Activated naive CD8-positive, alpha-beta T cell treated with anti-CD3 and anti-CD28 coated beads for 36 hours (primary cell): ENCODE measurements at regions not wholly inside any gene's neighbourhood (a gene's known extent, or its start where the extent isn't known, plus 50 kb on each side); places are given as distances from the start of the nearest gene placed in this dataset.

Experiments
- DNase-seq: peaks from one replicate; pipeline ENCODE4 v3.0.0; 2021
- H3K27ac Mint-ChIP-seq: one replicate; pipeline ENCODE4 v1.8.0; 2022; ENCODE audit warnings: mild to moderate bottlenecking, moderate library complexity, mixed read lengths
- H3K27me3 Mint-ChIP-seq: one replicate; pipeline ENCODE4 v1.8.0; 2022; ENCODE audit warnings: mild to moderate bottlenecking, mixed read lengths
- H3K36me3 Mint-ChIP-seq: one replicate; pipeline ENCODE4 v1.8.0; 2021; ENCODE audit warnings: mild to moderate bottlenecking, mixed read lengths
- H3K4me1 Mint-ChIP-seq: one replicate; pipeline ENCODE4 v1.8.0; 2021; ENCODE audit warnings: mixed read lengths
- H3K4me3 Mint-ChIP-seq: one replicate; pipeline ENCODE4 v1.8.0; 2022; ENCODE audit warnings: mild to moderate bottlenecking, moderate library complexity, mixed read lengths
- H3K9me3 Mint-ChIP-seq: one replicate; pipeline ENCODE4 v1.8.0; 2022; ENCODE audit warnings: mixed read lengths

DNA sequence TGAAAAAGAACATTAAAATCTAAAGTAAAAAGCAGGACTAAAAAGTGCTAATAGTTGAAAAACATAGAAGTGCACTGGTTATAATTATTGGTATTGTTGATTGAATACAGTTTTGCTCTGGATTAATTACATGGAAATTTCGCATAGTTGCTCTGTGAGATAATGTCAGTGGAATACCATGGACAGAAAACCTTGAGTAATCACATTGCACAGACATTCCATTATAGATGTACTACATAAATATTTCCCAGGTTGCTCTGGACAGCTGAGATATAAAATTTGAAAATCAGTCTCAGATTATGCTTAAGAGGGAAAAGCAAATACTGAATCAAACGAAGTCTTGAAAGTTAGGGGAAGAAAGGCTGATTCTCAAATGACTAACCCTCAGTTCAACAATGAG, 439.3 kb upstream of the FLRT2 start:
- Mint-ChIP-seq H3K4me1 (no peaks in the 10 kb centered on the region), H3K9me3 (peaks cover 1% of the 10 kb centered on the region), H3K4me3 (no peak overlapping the region), H3K36me3 (no peaks in the 10 kb centered on the region), H3K27me3 (no peaks in the 10 kb centered on the region), H3K27ac (no peak overlapping the region)
- DNase-seq: no peak

DNA sequence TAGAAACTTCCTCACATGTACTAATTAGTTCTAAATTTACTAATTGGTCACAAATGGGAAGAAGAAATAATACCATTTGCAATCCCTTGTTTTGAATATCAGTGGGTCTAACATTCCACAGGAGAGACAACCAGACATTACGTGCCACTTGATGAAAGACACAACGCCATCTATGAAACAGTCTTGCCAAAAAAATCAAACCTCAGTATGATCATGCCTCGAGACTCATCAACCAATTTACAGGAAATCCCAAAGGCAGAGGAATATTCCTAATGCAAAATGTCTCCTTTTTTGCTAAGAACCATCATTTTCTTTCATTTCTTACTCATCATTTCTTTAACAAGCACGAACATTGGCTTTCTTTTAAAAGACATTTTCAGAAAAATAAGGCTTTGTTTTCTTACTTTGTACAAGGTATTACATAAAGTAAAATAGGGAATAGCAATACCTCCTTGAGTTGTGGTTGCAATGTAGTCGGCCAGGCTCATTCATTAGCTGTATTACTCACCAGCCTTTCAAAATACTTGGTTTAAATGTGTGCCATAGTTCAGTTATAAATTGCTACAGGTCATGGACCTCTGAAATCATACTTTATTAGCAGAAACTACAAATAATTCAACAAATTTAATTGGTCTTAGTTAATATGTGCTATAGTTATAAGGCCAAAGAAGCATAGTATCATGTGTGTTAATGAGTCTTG, 436.2 kb upstream of the FLRT2 start:
- Mint-ChIP-seq H3K27me3 (no peaks in the 10 kb centered on the region), H3K4me1 (no peaks in the 10 kb centered on the region)

DNA sequence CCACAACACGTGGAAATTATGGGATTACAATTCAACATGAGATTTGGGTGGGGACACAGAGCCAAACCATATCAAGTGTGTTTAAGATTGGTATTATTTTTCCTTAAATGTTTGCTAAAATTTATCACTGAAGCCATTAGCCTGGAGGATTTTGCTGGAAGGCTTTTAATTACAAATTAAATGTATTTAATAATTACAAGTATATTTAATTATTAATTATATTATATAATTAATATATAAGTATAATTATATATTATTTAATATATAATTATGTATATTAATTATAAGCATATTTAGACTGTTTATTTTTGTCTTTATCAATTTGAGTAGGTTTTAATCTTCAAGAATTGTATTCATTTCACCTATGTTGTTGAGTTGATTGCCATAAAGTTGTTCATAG, 427.4 kb upstream of the FLRT2 start:
- Mint-ChIP-seq H3K4me1 (no peaks in the 10 kb centered on the region), H3K4me3 (no peak overlapping the region), H3K27ac (no peak overlapping the region), H3K27me3 (no peaks in the 10 kb centered on the region), H3K36me3 (no peaks in the 10 kb centered on the region), H3K9me3 (peaks cover 2% of the 10 kb centered on the region)
- no peak for DNase-seq

More for the DNA sequence above, 436.2 kb upstream of the FLRT2 start:
- Mint-ChIP-seq H3K36me3 (no peaks in the 10 kb centered on the region), H3K27ac (no peak overlapping the region), H3K9me3 (peaks cover 1% of the 10 kb centered on the region), H3K4me3 (no peak overlapping the region)
- no peak for DNase-seq

DNA sequence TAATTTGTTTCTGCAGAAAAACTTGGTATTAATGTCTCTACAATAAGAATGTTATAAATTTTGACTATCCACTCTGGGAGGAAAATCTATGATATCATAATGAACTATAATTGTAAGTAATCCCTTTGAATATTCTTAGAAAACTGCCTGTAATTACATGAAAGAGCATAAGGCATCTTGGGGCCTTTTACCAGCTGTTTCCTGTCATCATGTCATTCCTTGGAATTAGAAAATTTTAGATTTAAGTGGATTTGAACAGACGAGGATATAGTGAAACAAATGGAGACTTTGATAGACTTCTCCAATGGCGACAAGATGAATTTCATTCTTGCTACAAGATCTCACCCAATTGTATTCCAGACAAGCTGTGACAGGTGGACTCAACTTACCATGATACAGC, 423.4 kb upstream of the FLRT2 start:
- no peak overlapping the region for H3K27ac Mint-ChIP-seq
- no peaks in the 10 kb centered on the region for H3K4me1 Mint-ChIP-seq

DNA sequence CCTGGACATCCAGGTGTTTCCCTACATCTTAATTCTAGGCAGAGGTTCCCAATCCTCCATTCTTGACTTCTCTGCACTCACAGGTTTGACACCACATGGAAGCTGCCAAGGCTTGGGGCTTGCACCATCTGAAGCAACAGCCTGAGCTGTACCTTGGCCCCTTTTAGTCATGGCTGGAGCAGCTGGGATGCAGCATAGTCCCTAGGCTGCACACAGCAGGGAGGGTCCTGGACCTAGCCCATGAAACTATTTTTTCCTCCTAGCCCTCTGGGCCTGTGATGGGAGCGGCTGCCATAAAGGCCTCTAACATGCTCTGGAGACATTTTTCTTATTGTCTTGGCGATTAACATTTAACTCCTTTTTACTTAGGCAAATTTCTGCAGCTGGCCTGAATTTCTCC, 417.2 kb upstream of the FLRT2 start:
- Mint-ChIP-seq H3K27ac (no peak overlapping the region), H3K4me3 (no peak overlapping the region), H3K9me3 (peaks cover 12% of the 10 kb centered on the region), H3K4me1 (no peaks in the 10 kb centered on the region), H3K36me3 (no peaks in the 10 kb centered on the region), H3K27me3 (no peaks in the 10 kb centered on the region)
- DNase-seq: no peak

More for the DNA sequence above, 423.4 kb upstream of the FLRT2 start:
- H3K4me3 Mint-ChIP-seq: no peak overlapping the region
- H3K36me3 Mint-ChIP-seq: no peaks in the 10 kb centered on the region
- peaks cover 2% of the 10 kb centered on the region for H3K9me3 Mint-ChIP-seq
- H3K27me3 Mint-ChIP-seq: no peaks in the 10 kb centered on the region
- DNase-seq: no peak

DNA sequence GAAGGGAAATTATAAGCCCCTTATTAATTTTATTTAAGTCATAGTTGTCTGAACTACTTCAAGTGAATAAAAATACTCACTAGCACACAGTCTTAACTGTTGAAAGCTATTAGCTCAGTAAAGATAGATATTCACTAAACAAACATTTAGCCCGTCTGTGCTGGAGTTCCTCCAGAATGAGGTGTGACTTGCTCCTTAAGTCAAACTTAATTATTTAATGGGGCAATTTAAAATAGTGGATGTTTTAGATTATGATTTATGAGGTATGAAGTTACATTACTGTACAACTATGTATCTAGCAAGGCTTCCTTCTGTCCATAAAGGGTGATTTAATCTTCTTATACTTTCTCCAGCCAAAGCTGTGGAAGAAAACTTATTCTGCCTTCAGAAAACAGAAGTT, 414.0 kb upstream of the FLRT2 start:
- DNase-seq: no peak
- no peaks in the 10 kb centered on the region for H3K27me3 Mint-ChIP-seq
- H3K36me3 Mint-ChIP-seq: no peaks in the 10 kb centered on the region
- H3K27ac Mint-ChIP-seq: no peak overlapping the region
- peaks cover 14% of the 10 kb centered on the region for H3K9me3 Mint-ChIP-seq
- no peaks in the 10 kb centered on the region for H3K4me1 Mint-ChIP-seq
- no peak overlapping the region for H3K4me3 Mint-ChIP-seq

DNA sequence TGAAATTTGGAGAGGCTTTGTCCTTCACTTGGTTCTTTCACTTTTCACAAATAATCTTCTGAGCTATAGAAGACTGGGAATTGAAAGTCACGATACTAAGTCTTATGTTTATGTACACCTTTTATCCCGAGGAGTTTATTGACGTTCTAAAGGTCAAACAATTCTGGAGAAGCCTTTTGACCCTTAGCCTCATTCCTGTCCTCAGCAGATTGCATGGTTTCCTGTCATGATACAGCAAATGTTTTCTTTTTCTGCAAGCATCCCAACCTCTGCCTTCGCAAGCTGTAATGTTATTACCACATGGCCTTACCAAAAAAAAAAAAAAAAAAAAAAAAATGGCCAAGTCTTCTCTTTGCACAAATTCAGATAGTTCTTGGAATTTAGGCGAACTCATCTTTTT, 411.7 kb upstream of the FLRT2 start:
- H3K9me3 Mint-ChIP-seq: peaks cover 7% of the 10 kb centered on the region
- no peak for DNase-seq
- H3K4me1 Mint-ChIP-seq: no peaks in the 10 kb centered on the region
- no peak overlapping the region for H3K27ac Mint-ChIP-seq
- no peaks in the 10 kb centered on the region for H3K27me3 Mint-ChIP-seq
- H3K4me3 Mint-ChIP-seq: no peak overlapping the region
- H3K36me3 Mint-ChIP-seq: no peaks in the 10 kb centered on the region

DNA sequence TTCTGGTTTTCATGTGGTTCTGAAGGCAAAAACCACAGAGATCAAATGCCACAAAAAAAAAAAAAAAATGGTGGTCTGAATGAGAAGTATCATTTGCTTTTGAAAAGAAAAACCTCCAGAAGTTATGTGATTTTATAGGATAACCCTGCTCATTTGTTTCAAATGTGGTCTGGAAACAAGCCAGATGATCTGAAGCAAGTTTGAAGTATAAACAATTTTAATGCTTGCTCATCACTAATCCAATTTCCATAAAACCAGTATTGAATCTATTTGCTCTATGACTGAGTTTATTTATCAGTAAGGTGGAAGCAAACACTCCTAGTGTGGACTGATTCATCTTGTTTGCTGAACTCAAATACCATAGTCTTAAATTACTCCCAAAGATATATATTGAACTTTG, 407.3 kb upstream of the FLRT2 start:
- Mint-ChIP-seq H3K4me3 (no peak overlapping the region), H3K27me3 (no peaks in the 10 kb centered on the region), H3K4me1 (no peaks in the 10 kb centered on the region), H3K27ac (no peak overlapping the region), H3K9me3 (peaks cover 2% of the 10 kb centered on the region), H3K36me3 (no peaks in the 10 kb centered on the region)
- no peak for DNase-seq

DNA sequence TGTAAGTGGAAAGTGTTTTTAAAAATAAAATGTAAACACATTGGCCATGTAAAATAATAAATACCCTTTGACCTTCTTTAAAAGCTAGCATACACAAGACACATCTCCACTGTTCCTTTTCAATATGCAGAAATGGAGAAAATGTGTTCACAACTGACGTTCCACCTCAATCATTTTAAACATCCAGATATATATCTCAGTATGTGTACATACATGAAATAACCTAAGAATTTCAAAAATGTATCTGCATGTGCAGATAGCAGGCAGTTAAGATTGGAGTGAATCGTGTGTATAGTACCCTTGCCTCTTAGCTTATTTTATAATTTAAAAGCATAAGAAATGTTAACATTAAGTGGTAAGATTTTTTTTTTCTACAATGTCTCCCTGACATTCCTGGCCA, 406.2 kb upstream of the FLRT2 start:
- Mint-ChIP-seq H3K4me3 (no peak overlapping the region), H3K4me1 (no peaks in the 10 kb centered on the region), H3K27me3 (no peaks in the 10 kb centered on the region), H3K9me3 (peaks cover 2% of the 10 kb centered on the region), H3K36me3 (no peaks in the 10 kb centered on the region), H3K27ac (no peak overlapping the region)
- no peak for DNase-seq

DNA sequence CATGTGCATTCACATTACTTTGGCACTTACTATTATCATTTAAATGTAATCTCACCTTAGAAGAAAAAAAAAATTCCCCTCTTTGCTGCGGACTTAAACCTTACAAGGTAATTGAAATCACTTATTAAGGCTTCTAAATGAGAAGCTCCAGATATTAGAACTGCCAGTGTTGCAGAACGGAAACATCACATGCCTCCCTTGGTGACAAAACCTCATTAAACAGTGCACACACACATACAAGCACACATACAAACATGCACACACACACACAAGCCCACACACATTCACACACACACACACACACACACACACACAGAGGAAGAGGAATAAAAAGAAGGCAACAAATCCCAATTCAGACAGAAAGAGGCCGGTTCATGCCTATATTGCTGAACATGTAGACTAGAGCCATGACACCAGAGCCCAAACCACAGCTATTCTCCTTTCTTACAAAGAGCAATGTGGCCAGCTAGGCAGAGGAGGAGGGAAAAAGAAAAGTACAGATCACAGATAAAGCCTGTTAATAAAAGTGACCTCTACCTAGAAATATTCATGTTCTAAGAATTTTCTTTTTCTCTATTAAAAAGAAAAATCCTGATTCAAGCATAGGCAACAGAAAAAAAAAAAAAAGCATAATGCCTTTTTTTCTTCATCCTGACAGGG, 405.2 kb upstream of the FLRT2 start:
- no peaks in the 10 kb centered on the region for H3K27me3 Mint-ChIP-seq
- no peak overlapping the region for H3K4me3 Mint-ChIP-seq
- no peak for DNase-seq
- H3K4me1 Mint-ChIP-seq: no peaks in the 10 kb centered on the region
- no peaks in the 10 kb centered on the region for H3K9me3 Mint-ChIP-seq
- H3K27ac Mint-ChIP-seq: no peak overlapping the region
- H3K36me3 Mint-ChIP-seq: no peaks in the 10 kb centered on the region

DNA sequence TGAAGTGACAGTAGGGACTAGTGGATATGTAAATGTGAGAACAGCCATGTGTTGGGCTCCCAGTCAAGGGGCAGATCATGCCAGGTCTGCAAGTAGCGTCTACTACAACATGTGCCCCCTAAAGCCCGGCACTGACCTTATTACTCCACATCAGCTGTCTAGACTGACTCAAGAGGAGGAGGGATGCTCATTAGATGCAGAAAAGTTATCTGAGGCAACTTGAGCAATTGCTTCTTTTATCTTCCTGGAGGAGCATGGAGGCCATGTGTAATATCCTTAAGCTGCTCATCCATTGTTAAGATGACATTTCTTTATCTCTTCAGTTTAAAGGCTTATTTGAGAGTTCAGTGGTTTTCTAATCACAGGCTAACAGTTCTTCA, 404.7 kb upstream of the FLRT2 start:
- Mint-ChIP-seq H3K36me3 (no peaks in the 10 kb centered on the region), H3K27ac (no peak overlapping the region), H3K27me3 (no peaks in the 10 kb centered on the region), H3K9me3 (no peaks in the 10 kb centered on the region), H3K4me3 (no peak overlapping the region), H3K4me1 (no peaks in the 10 kb centered on the region)
- DNase-seq: no peak

DNA sequence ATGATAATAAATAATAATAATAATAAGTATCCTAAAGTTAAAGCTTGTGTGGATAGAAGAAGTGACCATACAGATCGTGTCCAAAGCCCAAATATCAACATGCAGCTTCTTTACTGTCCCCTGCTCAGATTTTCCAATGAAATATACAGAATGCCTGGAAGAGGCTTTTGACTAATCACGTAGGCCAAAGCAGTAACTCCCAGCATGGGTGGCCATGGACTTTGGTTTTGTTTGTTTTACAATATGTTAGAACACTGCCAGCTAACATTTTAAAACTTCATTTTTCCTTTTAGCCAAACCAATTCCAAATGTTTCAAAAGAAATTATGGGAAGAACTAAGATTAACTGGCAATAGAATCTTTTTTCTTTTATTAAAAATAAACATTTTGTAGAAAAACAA, 400.0 kb upstream of the FLRT2 start:
- Mint-ChIP-seq H3K27ac (no peak overlapping the region), H3K4me3 (no peak overlapping the region), H3K9me3 (peaks cover 9% of the 10 kb centered on the region), H3K4me1 (no peaks in the 10 kb centered on the region), H3K27me3 (no peaks in the 10 kb centered on the region), H3K36me3 (no peaks in the 10 kb centered on the region)
- no peak for DNase-seq

DNA sequence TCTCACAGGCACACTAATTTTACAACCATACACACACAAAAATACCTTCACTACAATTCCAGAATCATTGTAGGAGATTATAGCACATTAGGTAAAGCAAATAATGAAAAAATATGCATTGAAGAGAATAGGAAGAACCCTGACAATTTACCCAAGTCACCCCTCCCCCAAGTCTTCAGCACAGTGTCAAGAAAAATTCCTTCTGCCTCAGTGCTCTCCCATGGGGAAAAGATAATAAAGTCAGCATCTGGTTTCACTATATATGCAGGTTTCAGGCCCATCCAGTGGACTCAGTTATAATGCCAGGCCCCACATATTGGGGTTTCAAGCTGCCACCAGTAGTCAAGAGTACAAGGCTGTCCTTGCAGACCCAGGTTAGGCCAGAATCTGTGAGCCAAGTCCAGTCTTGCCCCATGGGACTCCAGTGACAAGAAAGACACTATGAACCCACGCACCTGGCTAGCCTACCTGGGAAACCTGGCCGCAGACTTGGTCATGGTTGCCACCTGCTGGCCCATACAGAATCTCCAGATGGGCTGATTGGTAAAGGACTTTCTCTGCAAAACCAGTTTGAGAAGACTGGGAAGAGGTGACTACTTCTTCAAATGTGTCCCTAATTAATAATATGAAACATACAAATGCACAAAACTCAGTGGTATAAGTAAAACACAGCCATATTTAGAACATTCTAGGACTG, 398.6 kb upstream of the FLRT2 start:
- H3K27me3 Mint-ChIP-seq: no peaks in the 10 kb centered on the region
- H3K27ac Mint-ChIP-seq: no peak overlapping the region
- H3K9me3 Mint-ChIP-seq: peaks cover 9% of the 10 kb centered on the region
- H3K36me3 Mint-ChIP-seq: no peaks in the 10 kb centered on the region
- DNase-seq: no peak
- no peaks in the 10 kb centered on the region for H3K4me1 Mint-ChIP-seq
- no peak overlapping the region for H3K4me3 Mint-ChIP-seq

DNA sequence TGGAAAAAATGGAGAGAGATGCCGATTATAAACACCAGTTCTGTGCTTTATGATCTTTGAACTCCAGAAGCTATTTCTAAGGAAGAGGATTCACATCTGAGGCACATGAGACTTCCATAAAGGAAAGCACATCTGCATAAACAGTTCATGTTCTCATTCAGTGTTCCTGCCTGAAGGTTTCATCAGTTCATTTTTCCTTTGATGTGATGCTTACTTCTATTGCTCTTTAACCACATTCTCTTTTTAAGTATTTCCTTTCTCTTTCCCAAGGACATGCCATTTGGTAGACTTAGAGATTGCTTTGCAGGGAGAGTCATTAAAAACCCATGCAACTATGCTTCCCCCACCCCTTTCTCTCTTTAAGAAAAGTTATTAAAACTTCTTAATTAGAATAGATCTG, 387.0 kb upstream of the FLRT2 start:
- no peaks in the 10 kb centered on the region for H3K36me3 Mint-ChIP-seq
- peaks cover 2% of the 10 kb centered on the region for H3K9me3 Mint-ChIP-seq
- H3K4me1 Mint-ChIP-seq: no peaks in the 10 kb centered on the region
- no peak for DNase-seq
- H3K27me3 Mint-ChIP-seq: no peaks in the 10 kb centered on the region
- no peak overlapping the region for H3K4me3 Mint-ChIP-seq
- no peak overlapping the region for H3K27ac Mint-ChIP-seq

DNA sequence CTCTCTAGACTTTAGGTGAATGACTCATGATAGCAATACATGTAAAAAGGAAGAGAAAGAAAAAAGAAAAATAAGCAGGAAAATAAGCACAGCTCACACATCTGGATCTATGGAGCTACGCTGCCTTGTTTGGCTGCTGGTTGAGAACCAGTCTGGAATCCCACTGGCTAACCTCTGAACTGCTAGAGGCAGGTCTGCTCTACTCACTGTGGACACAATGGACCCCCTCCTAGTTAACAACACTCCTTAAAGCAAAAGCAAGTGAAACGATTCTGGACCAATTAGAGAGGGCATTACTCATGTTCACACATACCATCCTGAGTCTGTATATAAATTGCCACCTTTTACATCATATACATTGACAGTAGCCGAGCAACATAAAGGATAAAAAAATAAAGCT, 383.2 kb upstream of the FLRT2 start:
- H3K4me3 Mint-ChIP-seq: no peak overlapping the region
- no peaks in the 10 kb centered on the region for H3K4me1 Mint-ChIP-seq
- no peak for DNase-seq
- H3K27me3 Mint-ChIP-seq: no peaks in the 10 kb centered on the region
- peaks cover 3% of the 10 kb centered on the region for H3K9me3 Mint-ChIP-seq
- H3K27ac Mint-ChIP-seq: no peak overlapping the region
- no peaks in the 10 kb centered on the region for H3K36me3 Mint-ChIP-seq

DNA sequence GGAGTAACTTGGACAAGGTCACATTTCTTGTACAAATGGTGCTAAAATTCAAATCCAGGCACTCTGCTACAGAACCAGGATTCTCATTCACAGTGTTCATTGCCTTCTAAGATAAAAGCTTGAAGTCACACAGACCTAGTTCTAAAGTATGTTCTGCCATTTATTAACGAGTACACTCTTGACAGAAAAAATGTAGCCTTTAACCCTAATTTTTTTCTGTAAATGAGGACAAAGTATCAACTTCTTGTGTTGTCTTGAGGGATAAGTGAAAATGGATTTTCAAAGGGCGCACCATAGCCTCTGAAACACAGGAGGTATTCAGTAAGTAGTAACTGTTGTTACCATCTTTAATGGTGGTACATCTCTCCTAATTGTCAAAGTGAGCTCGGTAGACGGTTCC, 379.8 kb upstream of the FLRT2 start:
- H3K27ac Mint-ChIP-seq: no peak overlapping the region
- H3K36me3 Mint-ChIP-seq: no peaks in the 10 kb centered on the region
- H3K4me1 Mint-ChIP-seq: no peaks in the 10 kb centered on the region
- no peak overlapping the region for H3K4me3 Mint-ChIP-seq
- peaks cover 3% of the 10 kb centered on the region for H3K9me3 Mint-ChIP-seq
- no peak for DNase-seq
- no peaks in the 10 kb centered on the region for H3K27me3 Mint-ChIP-seq
